H9 (cell line): ENCODE measurements at regions not wholly inside any gene's neighbourhood (a gene's known extent, or its start where the extent isn't known, plus 50 kb on each side); places are given as distances from the start of the nearest gene placed in this dataset.

ENCODE experiments used
- DNase-seq: peaks from one replicate; pipeline ENCODE4 v3.0.0-alpha.2; 2017
- H2AFZ ChIP-seq: one replicate; pipeline ENCODE4 v1.6.1; 2013; ENCODE audit warnings: mild to moderate bottlenecking, low read length, control low read depth, moderate library complexity
- H2AK5ac ChIP-seq: 2 replicates; pipeline ENCODE4 v1.6.1; 2013; ENCODE audit warnings: low read length, control low read depth, mixed read lengths; ENCODE audit not compliant: insufficient read length
- H2BK120ac ChIP-seq: one replicate; pipeline ENCODE4 v1.6.1; 2013; ENCODE audit warnings: low read depth, mild to moderate bottlenecking, low read length, control low read depth, inconsistent platforms; ENCODE audit not compliant: poor library complexity, severe bottlenecking
- H2BK12ac ChIP-seq: 2 replicates; pipeline ENCODE4 v1.6.1; 2013; ENCODE audit warnings: low read length, control low read depth, mixed read lengths, low read depth; ENCODE audit not compliant: insufficient read length
- H2BK15ac ChIP-seq: 2 replicates; pipeline ENCODE4 v1.6.1; 2013; ENCODE audit warnings: low read depth, low read length, control low read depth
- H2BK20ac ChIP-seq: one replicate; pipeline ENCODE4 v1.6.1; 2013; ENCODE audit warnings: low read depth, mild to moderate bottlenecking, low read length, control low read depth, inconsistent platforms; ENCODE audit not compliant: poor library complexity, severe bottlenecking
- H2BK5ac ChIP-seq: 2 replicates; pipeline ENCODE4 v1.6.1; 2013; ENCODE audit warnings: low read length, control low read depth, mixed read lengths; ENCODE audit not compliant: insufficient read length
- H3K14ac ChIP-seq: 2 replicates; pipeline ENCODE4 v1.6.1; 2013; ENCODE audit warnings: low read length, control low read depth; ENCODE audit not compliant: insufficient read depth
- H3K18ac ChIP-seq: 2 replicates; pipeline ENCODE4 v1.6.1; 2013; ENCODE audit warnings: low read depth, mild to moderate bottlenecking, mixed read lengths, low read length, control low read depth; ENCODE audit not compliant: insufficient read length
- H3K23ac ChIP-seq: 2 replicates; pipeline ENCODE4 v1.6.1; 2013; ENCODE audit warnings: low read length, control low read depth, mixed read lengths, low read depth; ENCODE audit not compliant: insufficient read length
- H3K23me2 ChIP-seq: 2 replicates; pipeline ENCODE4 v1.6.1; 2013; ENCODE audit warnings: low read depth, mild to moderate bottlenecking, mixed read lengths, low read length, control low read depth; ENCODE audit not compliant: insufficient read length, poor library complexity, severe bottlenecking
- H3K27ac ChIP-seq: 2 replicates; pipeline ENCODE4 v1.5.1; 2013; ENCODE audit warnings: low read length, control low read depth, mixed read lengths, low read depth; ENCODE audit not compliant: insufficient read length
- H3K27me3 ChIP-seq: 2 replicates; pipeline ENCODE4 v1.6.1; 2013; ENCODE audit warnings: low read length, control low read depth, inconsistent platforms; ENCODE audit not compliant: insufficient read depth
- H3K4ac ChIP-seq: 2 replicates; pipeline ENCODE4 v1.6.1; 2013; ENCODE audit warnings: low read depth, mild to moderate bottlenecking, control low read depth, inconsistent platforms, low read length, moderate library complexity
- H3K4me1 ChIP-seq: 2 replicates; pipeline ENCODE4 v1.6.1; 2013; ENCODE audit warnings: low read length, control low read depth, inconsistent platforms; ENCODE audit not compliant: insufficient read depth
- H3K4me2 ChIP-seq: 2 replicates; pipeline ENCODE4 v1.6.1; 2013; ENCODE audit warnings: low read length, control low read depth, mixed read lengths; ENCODE audit not compliant: insufficient read length, insufficient read depth
- H3K56ac ChIP-seq: 2 replicates; pipeline ENCODE4 v1.6.1; 2013; ENCODE audit warnings: low read depth, mild to moderate bottlenecking, mixed read lengths, low read length, control low read depth; ENCODE audit not compliant: insufficient read length
- H3K79me1 ChIP-seq: 2 replicates; pipeline ENCODE4 v1.6.1; 2013; ENCODE audit warnings: low read depth, mild to moderate bottlenecking, moderate library complexity, low read length, control low read depth, inconsistent platforms; ENCODE audit not compliant: insufficient read depth, poor library complexity, severe bottlenecking
- H3K79me2 ChIP-seq: 2 replicates; pipeline ENCODE4 v1.6.1; 2013; ENCODE audit warnings: low read length, control low read depth, inconsistent platforms; ENCODE audit not compliant: insufficient read depth
- H3K9ac ChIP-seq: 2 replicates; pipeline ENCODE4 v1.6.1; 2013; ENCODE audit warnings: low read length, control low read depth, mixed read lengths; ENCODE audit not compliant: insufficient read length; ENCODE audit errors: extremely low read depth
- H3K9me3 ChIP-seq: one replicate; pipeline ENCODE4 v1.6.1; 2013; ENCODE audit warnings: low read depth, low read length, inconsistent platforms; ENCODE audit not compliant: control insufficient read depth
- H3T11ph ChIP-seq: one replicate; pipeline ENCODE4 v1.6.1; 2013; ENCODE audit warnings: mild to moderate bottlenecking, low read length, control low read depth, inconsistent platforms
- H4K20me1 ChIP-seq: one replicate; pipeline ENCODE4 v1.6.1; 2013; ENCODE audit not compliant: control insufficient read depth, insufficient read length, insufficient read depth
- H4K5ac ChIP-seq: 2 replicates; pipeline ENCODE4 v1.6.1; 2013; ENCODE audit warnings: low read depth, mild to moderate bottlenecking, mixed read lengths, low read length, control low read depth; ENCODE audit not compliant: insufficient read length
- H4K8ac ChIP-seq: replicated peaks from 2 replicates; pipeline ENCODE4 v1.6.1; 2013; ENCODE audit warnings: low read length, control low read depth, mixed read lengths, low read depth; ENCODE audit not compliant: insufficient read length
- H4K91ac ChIP-seq: 2 replicates; pipeline ENCODE4 v1.6.1; 2013; ENCODE audit warnings: low read depth, mild to moderate bottlenecking, moderate library complexity, mixed read lengths, low read length, control low read depth; ENCODE audit not compliant: insufficient read length
- H3K27ac Mint-ChIP-seq, 3 experiments: 2 replicates in 2 of 3; 3 replicates in 1 of 3; pipeline ENCODE4 v1.8.0; 2020 to 2021; ENCODE audit warnings: mixed read lengths in 3 of 3, mild to moderate bottlenecking in 1 of 3, moderate library complexity in 1 of 3
- H3K27me3 Mint-ChIP-seq: 2 replicates; pipeline ENCODE4 v1.8.0; 2021; ENCODE audit warnings: low read depth, mild to moderate bottlenecking, moderate library complexity, mixed read lengths
- H3K36me3 Mint-ChIP-seq, 3 experiments: 2 replicates in 2 of 3; 3 replicates in 1 of 3; pipeline ENCODE4 v1.8.0; 2020 to 2021; ENCODE audit warnings: low read depth in 3 of 3, mixed read lengths in 3 of 3; ENCODE audit not compliant: insufficient read depth in 1 of 3
- H3K4me1 Mint-ChIP-seq, 2 experiments: 2 replicates each; pipeline ENCODE4 v1.8.0; 2020; ENCODE audit warnings: mixed read lengths in 2 of 2
- H3K4me3 Mint-ChIP-seq, 2 experiments: 2 replicates in 1 of 2; 3 replicates in 1 of 2; pipeline ENCODE4 v1.8.0; 2020 to 2021; ENCODE audit warnings: mild to moderate bottlenecking in 2 of 2, mixed read lengths in 2 of 2, moderate library complexity in 1 of 2
- H3K9me3 Mint-ChIP-seq, 2 experiments: 2 replicates in 1 of 2; 3 replicates in 1 of 2; pipeline ENCODE4 v1.8.0; 2020; ENCODE audit warnings: mild to moderate bottlenecking in 2 of 2, mixed read lengths in 2 of 2, moderate library complexity in 1 of 2
- CTCF ChIP-seq: fragments of 200-600 bp; sonication (generic); conservative IDR thresholded peaks from 3 replicates; pipeline ENCODE4 v1.8.0; 2021; ENCODE audit warnings: antibody characterized with exemption, mild to moderate bottlenecking
- WGBS: extraction: QIAGEN DNeasy Blood & Tissue Kit; methylation state at CpG from one replicate; pipeline ENCODE4 v1.1.7; 2013; ENCODE audit warnings: missing lambda C conversion rate, low lambda C conversion rate, mixed read lengths; ENCODE audit not compliant: insufficient read length; ENCODE audit errors: extremely low coverage; 5-methylcytosine and 5-hydroxymethylcytosine counted together

- Histone ChIP-seq H3K27ac (no peak overlapping the region), H3K4ac (no peak overlapping the region), H3K18ac (no peak overlapping the region), H2BK5ac (no peak overlapping the region), H2AK5ac (no peak overlapping the region), H2BK120ac (no peak overlapping the region), H4K91ac (no peak overlapping the region), H3K79me2 (no peaks in the 10 kb centered on the region), H3K9ac (no peak overlapping the region), H2BK12ac (no peak overlapping the region), H3K79me1 (no peaks in the 10 kb centered on the region), H3K4me2 (no peak overlapping the region), H2BK15ac (no peak overlapping the region), H4K20me1 (no peaks in the 10 kb centered on the region), H3K23me2 (no peaks in the 10 kb centered on the region), H4K5ac (no peak overlapping the region), H3K4me1 (no peaks in the 10 kb centered on the region), H4K8ac (no peak overlapping the region), H3K14ac (no peak overlapping the region), H3K23ac (no peak overlapping the region), H2BK20ac (no peak overlapping the region), H2AFZ (no peak overlapping the region), H3T11ph (no peak overlapping the region), H3K9me3 (no peaks in the 10 kb centered on the region), H3K27me3 (no peaks in the 10 kb centered on the region), H3K56ac (no peak overlapping the region)
- no peak for DNase-seq
- Mint-ChIP-seq H3K27me3 (no peaks in the 10 kb centered on the region), H3K9me3 (no peaks in the 10 kb centered on the region), H3K4me3 (no peak overlapping the region), H3K36me3 (no peaks in the 10 kb centered on the region), H3K27ac (no peak overlapping the region; a peak in 1 of 7 replicates), H3K4me1 (peaks cover 4 to 8% of the 10 kb centered on the region in 2 experiments)
- WGBS: no CpG with 5 or more reads among the region's 1 CpG
- no peak for TF ChIP-seq CTCF
Measured at GRCh38 chr1:87584586-87584985, 255.9 kb downstream of the LMO4 start.
